ENCODE measurements at regions not wholly inside any gene's neighbourhood (a gene's known extent, or its start where the extent isn't known, plus 50 kb on each side); places are given as distances from the start of the nearest gene placed in this dataset.

DNA sequence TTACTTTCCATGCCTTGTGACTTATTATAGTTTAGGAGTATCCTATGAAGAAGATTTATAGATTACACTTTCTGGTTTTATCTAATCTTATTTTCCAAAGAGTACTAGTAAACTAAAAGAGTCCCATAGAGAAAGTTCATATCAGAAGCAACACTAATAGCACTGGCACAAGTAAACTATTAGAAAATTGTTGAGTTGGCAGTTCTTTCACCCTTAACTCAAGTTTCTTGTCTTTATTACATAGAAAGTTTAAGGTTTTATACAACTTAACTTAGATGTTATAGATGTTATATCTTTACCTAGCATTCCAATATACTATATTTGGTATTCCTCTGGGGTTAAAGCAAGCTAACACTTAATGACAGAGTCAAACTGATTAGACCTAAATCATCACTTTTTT is 437.8 kb upstream of the ARRDC3 start:
- no peak for TF ChIP-seq EP300 (IDR thresholded peaks at IDR 0.05)
- TF ChIP-seq POLR2A (IDR thresholded peaks at IDR 0.05), result no peak
- no peak for TF ChIP-seq CTCF (IDR thresholded peaks at IDR 0.05)
- no peak for TF ChIP-seq POLR2AphosphoS5 (IDR thresholded peaks at IDR 0.05)
- ATAC-seq, result no peak

GRCh38 chr5:91816681-91817080 is 433.6 kb upstream of the ARRDC3 start:
- Histone ChIP-seq H3K4me1 (no peaks in the 10 kb centered on the region), H3K4me3 (no peak overlapping the region), H3K27me3 (no peaks in the 10 kb centered on the region), H3K27ac (no peak overlapping the region), H3K9me3 (no peaks in the 10 kb centered on the region), H3K36me3 (no peaks in the 10 kb centered on the region)
- WGBS, 2 donors (ENCODE audit: low coverage in 1 of 2), result 0 to 13% methylated on average over 1 of the region's 1 CpG
- ATAC-seq, result no peak
- TF ChIP-seq POLR2AphosphoS5 (IDR thresholded peaks at IDR 0.05) (no peak), POLR2A (IDR thresholded peaks at IDR 0.05) (no peak), EP300 (IDR thresholded peaks at IDR 0.05) (no peak), CTCF (IDR thresholded peaks at IDR 0.05) (no peak)

More for the DNA sequence above, 437.8 kb upstream of the ARRDC3 start:
- H3K27ac ChIP-seq, result no peak overlapping the region
- no peak overlapping the region for H3K4me3 ChIP-seq
- no peaks in the 10 kb centered on the region for H3K4me1 ChIP-seq
- H3K36me3 ChIP-seq, result no peaks in the 10 kb centered on the region
- no peaks in the 10 kb centered on the region for H3K27me3 ChIP-seq
- no peaks in the 10 kb centered on the region for H3K9me3 ChIP-seq

DNA sequence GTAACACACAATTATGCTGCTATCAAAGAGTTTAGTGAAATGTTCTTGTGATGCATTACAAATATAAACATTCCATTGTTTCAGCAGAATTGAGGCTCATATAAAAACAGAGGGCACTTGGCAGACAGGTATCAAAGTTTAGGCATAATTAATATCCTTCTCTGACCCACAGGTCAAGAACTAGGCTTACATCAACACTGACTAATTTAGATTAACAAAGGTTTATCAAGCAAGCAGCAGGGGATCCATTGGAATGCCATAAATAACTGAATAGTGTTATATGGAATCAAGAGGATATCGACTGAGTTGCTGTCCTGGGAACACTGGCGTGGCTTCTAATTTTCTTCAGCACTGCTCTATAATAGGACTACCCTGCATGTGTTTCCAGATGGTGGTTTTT is 414.5 kb upstream of the ARRDC3 start:
- Histone ChIP-seq H3K9me3 (peaks cover 0 to 4% (median 0%) of the 10 kb centered on the region in 3 donors), H3K36me3 (no peaks in the 10 kb centered on the region), H3K4me1 (no peaks in the 10 kb centered on the region), H3K27me3 (no peaks in the 10 kb centered on the region), H3K27ac (no peak overlapping the region), H3K4me3 (no peak overlapping the region)
- ATAC-seq, result no peak
- WGBS, 2 donors (ENCODE audit: low coverage in 1 of 2), result 45 to 52% methylated on average over 2 of the region's 2 CpGs
- no peak for TF ChIP-seq EP300 (IDR thresholded peaks at IDR 0.05)
- TF ChIP-seq POLR2AphosphoS5 (IDR thresholded peaks at IDR 0.05), result no peak
- no peak for TF ChIP-seq POLR2A (IDR thresholded peaks at IDR 0.05)
- TF ChIP-seq CTCF (IDR thresholded peaks at IDR 0.05), result no peak

DNA sequence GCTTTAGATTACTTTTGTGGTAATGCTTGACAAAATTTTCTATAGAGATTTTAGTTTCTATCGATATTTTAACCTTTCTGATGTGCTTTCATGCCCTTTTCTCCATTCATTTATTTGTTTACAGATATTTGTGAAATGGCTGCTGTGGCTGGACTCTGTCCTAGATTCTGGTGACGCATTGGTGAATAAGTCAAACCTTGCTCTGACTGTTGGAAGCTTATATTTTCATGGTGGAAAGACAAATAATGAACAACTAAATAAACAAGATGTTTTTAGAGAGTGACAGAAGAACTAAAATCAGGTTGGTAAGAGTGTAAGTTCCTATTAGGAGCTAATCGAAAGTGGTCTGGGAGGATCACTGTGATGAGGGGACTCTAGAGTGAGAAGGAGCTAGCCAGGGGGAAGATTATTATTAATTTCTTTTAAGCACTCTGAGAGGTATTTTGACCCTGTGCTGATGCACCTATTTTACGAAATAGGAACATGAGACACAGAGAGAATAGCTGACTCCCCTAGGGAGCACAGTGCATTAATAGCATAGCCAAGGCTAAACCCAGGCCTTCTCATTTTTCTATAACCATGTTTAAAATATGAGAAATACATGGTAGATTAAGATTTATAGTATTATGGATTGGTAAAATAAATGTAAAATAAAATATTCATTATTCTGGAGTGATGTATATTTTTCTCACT is 411.9 kb upstream of the ARRDC3 start:
- 74 to 76% methylated on average over 4 of the region's 4 CpGs for WGBS, 2 donors (ENCODE audit: low coverage in 1 of 2)
- H3K9me3 ChIP-seq, result no peaks in the 10 kb centered on the region
- H3K27ac ChIP-seq, result no peak overlapping the region
- H3K36me3 ChIP-seq, result no peaks in the 10 kb centered on the region
- H3K27me3 ChIP-seq, result no peaks in the 10 kb centered on the region
- TF ChIP-seq POLR2AphosphoS5 (IDR thresholded peaks at IDR 0.05) (no peak), EP300 (IDR thresholded peaks at IDR 0.05) (no peak), CTCF (IDR thresholded peaks at IDR 0.05) (no peak), POLR2A (IDR thresholded peaks at IDR 0.05) (no peak)
- no peak for ATAC-seq
- H3K4me3 ChIP-seq, result no peak overlapping the region
- no peaks in the 10 kb centered on the region for H3K4me1 ChIP-seq

DNA sequence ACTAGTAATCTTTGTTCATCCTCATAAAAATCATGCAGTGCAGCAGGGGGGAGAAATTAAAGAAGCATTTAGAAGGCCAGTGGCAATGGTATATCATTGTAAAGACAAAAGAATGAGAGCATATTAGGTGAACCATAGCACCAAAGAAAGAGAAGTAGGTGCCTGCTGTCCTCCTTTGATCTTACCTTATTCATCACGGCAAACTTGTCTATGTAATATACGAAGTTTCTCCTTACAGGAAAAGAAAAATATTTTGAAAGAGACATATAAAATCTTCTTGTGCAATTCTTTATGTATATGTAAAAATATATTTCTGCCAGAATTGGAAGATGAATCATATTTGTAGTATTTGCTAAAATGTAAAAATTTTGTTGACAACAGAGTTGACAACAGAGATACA is 411.3 kb upstream of the ARRDC3 start:
- H3K4me1 ChIP-seq, result no peaks in the 10 kb centered on the region
- no peak for ATAC-seq
- H3K9me3 ChIP-seq, result no peaks in the 10 kb centered on the region
- whole genome bisulfite sequencing, 2 donors (ENCODE audit: low coverage in 1 of 2), result 52 to 53% methylated on average over 2 of the region's 2 CpGs
- no peaks in the 10 kb centered on the region for H3K27me3 ChIP-seq
- no peak overlapping the region for H3K27ac ChIP-seq
- H3K4me3 ChIP-seq, result no peak overlapping the region
- no peaks in the 10 kb centered on the region for H3K36me3 ChIP-seq
- TF ChIP-seq POLR2A (IDR thresholded peaks at IDR 0.05) (no peak), EP300 (IDR thresholded peaks at IDR 0.05) (no peak), CTCF (IDR thresholded peaks at IDR 0.05) (no peak), POLR2AphosphoS5 (IDR thresholded peaks at IDR 0.05) (no peak)
